Right atrium auricular region (tissue), 2 donors: ENCODE measurements at regions not wholly inside any gene's neighbourhood (a gene's known extent, or its start where the extent isn't known, plus 50 kb on each side); places are given as distances from the start of the nearest gene placed in this dataset.
"Not testable (repeated sequence)": the region's sequence is repeated elsewhere in the genome, so short reads cannot be mapped to it uniquely, and the experiment has no call there.

ENCODE experiments used
- DNase-seq: peaks from one replicate; pipeline ENCODE4 v3.0.0-alpha.2; 2019; ENCODE audit warnings: low spot score
- H3K27ac ChIP-seq, 2 donors: fragments of 200-600 bp; sonication (generic); 1 replicate in 1 of 2; 2 replicates in 1 of 2; pipeline ENCODE4 v1.5.1; 2016 to 2019
- H3K27me3 ChIP-seq, 2 donors: fragments of 200-600 bp; sonication (generic); one replicate each; pipeline versions ENCODE4 v1.5.1 to v1.6.0; 2017 to 2019
- H3K36me3 ChIP-seq: fragments of 200-600 bp; sonication (generic); one replicate; pipeline ENCODE4 v1.5.1; 2016
- H3K4me1 ChIP-seq, 2 donors: fragments of 200-600 bp; sonication (generic); one replicate each; pipeline versions ENCODE4 v1.5.1 to v1.6.0; 2017 to 2019
- H3K4me3 ChIP-seq, 2 donors: fragments of 200-600 bp; sonication (generic); 1 replicate in 1 of 2; 2 replicates in 1 of 2; pipeline ENCODE4 v1.5.1; 2017 to 2019; ENCODE audit warnings: mild to moderate bottlenecking in 1 of 2, moderate library complexity in 1 of 2
- H3K9me3 ChIP-seq, 2 donors: fragments of 200-600 bp; sonication (generic); one replicate each; pipeline ENCODE4 v1.5.1; 2019
- TF ChIP-seq, protein P1 (sequence below), 2 donors: fragments of 200-600 bp; sonication (generic); IDR thresholded peaks; one replicate each; pipeline ENCODE4 v1.5.1; 2019; ENCODE audit warnings: antibody characterized with exemption in 2 of 2

DNA sequence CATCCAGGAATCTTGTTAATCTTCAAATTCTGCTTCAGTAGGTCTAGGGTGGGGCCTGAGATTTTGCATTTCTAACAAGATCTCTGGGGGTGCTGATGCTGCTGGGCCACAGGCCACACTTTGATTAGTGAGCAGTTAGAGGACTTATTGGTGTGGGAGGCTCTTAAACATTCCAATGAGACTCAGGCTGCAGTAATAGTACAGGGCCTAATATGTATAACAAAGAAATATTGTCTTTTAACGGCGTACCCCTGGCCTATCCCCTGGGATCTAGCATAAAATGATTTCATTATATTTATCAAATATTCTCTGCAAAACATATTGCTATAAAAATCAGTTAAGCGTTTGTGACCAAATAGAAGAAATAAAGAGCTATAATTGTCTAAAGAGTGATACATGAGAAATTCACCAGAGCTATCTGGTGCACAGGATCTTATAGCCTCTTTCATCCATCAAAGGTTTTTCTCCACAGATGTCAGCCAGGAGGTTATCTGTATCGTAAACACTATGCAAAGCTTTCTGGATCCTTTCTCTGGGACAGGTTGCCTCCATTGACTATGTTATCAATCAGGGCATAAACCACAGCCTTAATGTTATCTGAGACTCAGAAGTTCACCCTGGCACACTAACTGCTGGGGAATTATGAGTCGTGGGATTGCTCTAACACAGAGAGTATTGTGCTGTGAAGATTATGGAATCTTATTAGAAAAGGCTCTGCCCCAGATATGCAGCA is 488.5 kb upstream of the MAP3K7 start:
- H3K4me1 ChIP-seq = no peaks in the 10 kb centered on the region
- H3K27me3 ChIP-seq = no peaks in the 10 kb centered on the region
- DNase-seq = no peak
- no peaks in the 10 kb centered on the region for H3K36me3 ChIP-seq
- H3K27ac ChIP-seq = no peak overlapping the region
- H3K4me3 ChIP-seq = no peak overlapping the region
- H3K9me3 ChIP-seq = no peaks in the 10 kb centered on the region
- TF ChIP-seq, protein P1, sequence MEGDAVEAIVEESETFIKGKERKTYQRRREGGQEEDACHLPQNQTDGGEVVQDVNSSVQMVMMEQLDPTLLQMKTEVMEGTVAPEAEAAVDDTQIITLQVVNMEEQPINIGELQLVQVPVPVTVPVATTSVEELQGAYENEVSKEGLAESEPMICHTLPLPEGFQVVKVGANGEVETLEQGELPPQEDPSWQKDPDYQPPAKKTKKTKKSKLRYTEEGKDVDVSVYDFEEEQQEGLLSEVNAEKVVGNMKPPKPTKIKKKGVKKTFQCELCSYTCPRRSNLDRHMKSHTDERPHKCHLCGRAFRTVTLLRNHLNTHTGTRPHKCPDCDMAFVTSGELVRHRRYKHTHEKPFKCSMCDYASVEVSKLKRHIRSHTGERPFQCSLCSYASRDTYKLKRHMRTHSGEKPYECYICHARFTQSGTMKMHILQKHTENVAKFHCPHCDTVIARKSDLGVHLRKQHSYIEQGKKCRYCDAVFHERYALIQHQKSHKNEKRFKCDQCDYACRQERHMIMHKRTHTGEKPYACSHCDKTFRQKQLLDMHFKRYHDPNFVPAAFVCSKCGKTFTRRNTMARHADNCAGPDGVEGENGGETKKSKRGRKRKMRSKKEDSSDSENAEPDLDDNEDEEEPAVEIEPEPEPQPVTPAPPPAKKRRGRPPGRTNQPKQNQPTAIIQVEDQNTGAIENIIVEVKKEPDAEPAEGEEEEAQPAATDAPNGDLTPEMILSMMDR (IDR thresholded peaks at IDR 0.05) = no peak

GRCh38 chr6:91063362-91063761 is 476.5 kb upstream of the MAP3K7 start:
- no peak for DNase-seq
- no peak overlapping the region for H3K4me3 ChIP-seq

GRCh38 chr6:91057689-91058088 is 470.8 kb upstream of the MAP3K7 start:
- no peak for DNase-seq
- Histone ChIP-seq H3K27me3 (no peaks in the 10 kb centered on the region), H3K9me3 (peaks cover 0 to 21% of the 10 kb centered on the region in 2 donors), H3K4me1 (no peaks in the 10 kb centered on the region), H3K27ac (no peak overlapping the region), H3K36me3 (no peaks in the 10 kb centered on the region), H3K4me3 (no peak overlapping the region)
- TF ChIP-seq, protein P1 (IDR thresholded peaks at IDR 0.05) = no peak

More at GRCh38 chr6:91063362-91063761, 476.5 kb upstream of the MAP3K7 start:
- H3K9me3 ChIP-seq = peaks cover 0 to 7% of the 10 kb centered on the region in 2 donors
- no peaks in the 10 kb centered on the region for H3K27me3 ChIP-seq
- TF ChIP-seq, protein P1 (IDR thresholded peaks at IDR 0.05) = no peak
- no peaks in the 10 kb centered on the region for H3K36me3 ChIP-seq
- no peaks in the 10 kb centered on the region for H3K4me1 ChIP-seq
- H3K27ac ChIP-seq = no peak overlapping the region

DNA sequence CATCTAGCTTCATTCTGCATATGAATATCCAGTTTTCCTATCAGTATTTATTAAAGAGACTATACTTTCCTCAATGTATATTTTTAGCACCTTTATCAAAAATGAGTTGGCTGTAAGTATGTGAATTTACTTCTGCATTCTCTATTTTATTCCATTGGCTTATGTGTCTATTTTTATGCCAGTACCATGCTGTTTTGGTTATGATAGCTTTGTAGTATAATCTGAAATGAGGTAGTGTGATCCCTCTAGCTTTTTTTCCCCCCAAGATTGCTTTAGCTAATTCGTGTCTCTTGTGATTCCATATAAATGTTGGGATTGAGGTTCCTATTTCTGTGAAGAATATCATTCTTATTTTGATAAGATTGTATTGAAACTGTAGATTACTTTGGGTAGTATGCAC is 469.1 kb upstream of the MAP3K7 start:
- no peak overlapping the region for H3K4me3 ChIP-seq
- DNase-seq = no peak
- H3K4me1 ChIP-seq = no peaks in the 10 kb centered on the region
- H3K27ac ChIP-seq = no peak overlapping the region
- H3K36me3 ChIP-seq = no peaks in the 10 kb centered on the region
- H3K9me3 ChIP-seq = peaks cover 0 to 21% of the 10 kb centered on the region in 2 donors
- no peaks in the 10 kb centered on the region for H3K27me3 ChIP-seq
- TF ChIP-seq, protein P1 (IDR thresholded peaks at IDR 0.05) = no peak

GRCh38 chr6:91052473-91053450 is 465.9 kb upstream of the MAP3K7 start:
- not testable (repeated sequence) for H3K36me3 ChIP-seq, H3K4me1 ChIP-seq, H3K27me3 ChIP-seq, DNase-seq, H3K27ac ChIP-seq, H3K4me3 ChIP-seq
- peaks cover 0 to 21% of the 10 kb centered on the region in 2 donors for H3K9me3 ChIP-seq

DNA sequence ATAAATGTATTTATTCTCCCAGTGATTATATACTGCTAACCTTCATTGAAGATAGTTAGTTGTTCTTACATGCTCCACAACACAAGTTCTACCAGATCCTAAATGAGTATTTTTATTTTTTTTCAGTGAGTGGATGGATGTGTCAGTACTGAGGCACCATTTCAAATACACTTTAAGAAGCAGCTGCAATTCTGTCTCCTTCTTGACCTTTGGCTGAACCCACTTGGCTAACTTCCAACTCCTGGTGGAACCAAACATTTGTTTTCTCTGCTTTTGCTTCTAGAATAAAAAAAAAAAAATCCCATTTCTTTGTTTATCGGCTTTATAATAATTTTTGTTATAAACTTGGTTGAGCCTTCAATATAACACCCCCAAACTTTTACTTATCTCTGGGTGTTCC is 458.3 kb upstream of the MAP3K7 start:
- no peak for DNase-seq
- Histone ChIP-seq H3K27ac (no peak overlapping the region), H3K4me3 (no peak overlapping the region), H3K4me1 (no peaks in the 10 kb centered on the region), H3K36me3 (no peaks in the 10 kb centered on the region), H3K27me3 (no peaks in the 10 kb centered on the region), H3K9me3 (peaks cover 0 to 4% of the 10 kb centered on the region in 2 donors)
- TF ChIP-seq, protein P1 (IDR thresholded peaks at IDR 0.05) = no peak
